Kidney (tissue), 13 donors: ENCODE measurements at regions not wholly inside any gene's neighbourhood (a gene's known extent, or its start where the extent isn't known, plus 50 kb on each side); places are given as distances from the start of the nearest gene placed in this dataset.
"Not testable (repeated sequence)": the region's sequence is repeated elsewhere in the genome, so short reads cannot be mapped to it uniquely, and the experiment has no call there.

Experiments used
- DNase-seq, 5 donors: peaks; one replicate each; pipeline ENCODE4 v3.0.0-alpha.2; 2013 to 2020
- FAIRE-seq: peaks from 2 replicates; lab custom pipeline; 2012; peaks lifted over from hg19 to GRCh38; lab: Jason Lieb, UNC
- H3K27ac ChIP-seq, 2 donors: one replicate each; pipeline ENCODE4 v1.7.0; 2013; ENCODE audit warnings: low read depth in 2 of 2, low read length in 2 of 2, inconsistent platforms in 1 of 2
- H3K27me3 ChIP-seq: one replicate; pipeline ENCODE4 v1.7.1; 2013; ENCODE audit warnings: low read length, inconsistent platforms; ENCODE audit not compliant: control insufficient read depth, insufficient read depth
- H3K36me3 ChIP-seq, 3 donors: one replicate each; pipeline versions ENCODE4 v1.7.0 to v1.7.1; 2013; ENCODE audit warnings: low read length in 3 of 3, control low read depth in 1 of 3, inconsistent platforms in 1 of 3; ENCODE audit not compliant: insufficient read depth in 3 of 3, control insufficient read depth in 2 of 3
- H3K4me1 ChIP-seq, 3 donors: one replicate each; pipeline versions ENCODE4 v1.7.0 to v1.7.1; 2013; ENCODE audit warnings: low read length in 3 of 3, inconsistent platforms in 1 of 3, low read depth in 1 of 3; ENCODE audit not compliant: control insufficient read depth in 2 of 3, insufficient read depth in 2 of 3
- H3K4me3 ChIP-seq, 3 donors: one replicate each; pipeline versions ENCODE4 v1.7.0 to v1.8.1; 2013; ENCODE audit warnings: low read length in 3 of 3, control low read depth in 1 of 3, inconsistent platforms in 1 of 3
- H3K9ac ChIP-seq, 3 donors: one replicate each; pipeline versions ENCODE4 v1.7.0 to v1.7.1; 2013; ENCODE audit warnings: low read length in 3 of 3, control low read depth in 1 of 3, inconsistent platforms in 1 of 3
- H3K9me3 ChIP-seq, 3 donors: one replicate each; pipeline versions ENCODE4 v1.7.0 to v1.7.1; 2013; ENCODE audit warnings: low read length in 3 of 3, control low read depth in 1 of 3, inconsistent platforms in 1 of 3; ENCODE audit not compliant: control insufficient read depth in 2 of 3, insufficient read depth in 1 of 3
- CTCF ChIP-seq: IDR thresholded peaks from 3 replicates; pipeline ENCODE4 v1.5.1; 2012; ENCODE audit warnings: mild to moderate bottlenecking, moderate library complexity, borderline replicate concordance; ENCODE audit not compliant: insufficient read depth; ENCODE audit errors: extremely low read depth
- intact Hi-C: fragments of 100-400 bp; cut with DNase I; formaldehyde crosslinking; loops from one replicate; pipeline ENCODE4 v1.11.1; 2022
- donor health status: control.
- donor health status: control.
- donor health status: control.
- donor health status: control.
- donor health status: control.
- donor health status: DM: yes; HTN: yes; CAD: no.
- donor health status: Normal renal cell carcinoma (clear cell type).

GRCh38 chr9:107832871-107833270 is 343.3 kb upstream of the KLF4 start:
- intact Hi-C loops, result no loop called here
- H3K27ac ChIP-seq, result no peak overlapping the region
- FAIRE-seq, result no peak

GRCh38 chr9:107830479-107830878 is 340.9 kb upstream of the KLF4 start:
- TF ChIP-seq CTCF, result no peak
- no peak overlapping the region for H3K27ac ChIP-seq
- intact Hi-C loops, result no loop called here
- no peaks in the 10 kb centered on the region for H3K9me3 ChIP-seq
- no peak for FAIRE-seq
- H3K9ac ChIP-seq, result no peak overlapping the region
- H3K4me1 ChIP-seq, result no peaks in the 10 kb centered on the region
- H3K27me3 ChIP-seq, result no peaks in the 10 kb centered on the region
- no peak overlapping the region for H3K4me3 ChIP-seq
- no peak for DNase-seq
- H3K36me3 ChIP-seq, result no peaks in the 10 kb centered on the region

More at GRCh38 chr9:107832871-107833270, 343.3 kb upstream of the KLF4 start:
- DNase-seq, result no peak
- no peak for TF ChIP-seq CTCF
- Histone ChIP-seq H3K36me3 (no peaks in the 10 kb centered on the region), H3K4me1 (no peaks in the 10 kb centered on the region), H3K9me3 (no peaks in the 10 kb centered on the region), H3K27me3 (no peaks in the 10 kb centered on the region), H3K9ac (no peak overlapping the region), H3K4me3 (no peak overlapping the region)

GRCh38 chr9:107827884-107828283 is 338.3 kb upstream of the KLF4 start:
- no peaks in the 10 kb centered on the region for H3K4me1 ChIP-seq
- H3K27me3 ChIP-seq, result no peaks in the 10 kb centered on the region
- TF ChIP-seq CTCF, result no peak
- intact Hi-C loops, result no loop called here
- no peaks in the 10 kb centered on the region for H3K36me3 ChIP-seq
- H3K9me3 ChIP-seq, result no peaks in the 10 kb centered on the region
- no peak for DNase-seq
- H3K9ac ChIP-seq, result no peak overlapping the region
- H3K27ac ChIP-seq, result no peak overlapping the region
- no peak for FAIRE-seq
- H3K4me3 ChIP-seq, result no peak overlapping the region

- Histone ChIP-seq H3K4me3 (no peak overlapping the region), H3K27ac (no peak overlapping the region), H3K36me3 (no peaks in the 10 kb centered on the region), H3K9me3 (no peaks in the 10 kb centered on the region), H3K27me3 (no peaks in the 10 kb centered on the region), H3K9ac (no peak overlapping the region), H3K4me1 (no peaks in the 10 kb centered on the region)
- intact Hi-C loops, result no loop called here
- TF ChIP-seq CTCF, result no peak
- DNase-seq (no peak), FAIRE-seq (no peak)
Observed at GRCh38 chr9:107827304-107827703, 337.7 kb upstream of the KLF4 start.

GRCh38 chr9:107826688-107826983 is 337.1 kb upstream of the KLF4 start:
- H3K9ac ChIP-seq, H3K27me3 ChIP-seq, FAIRE-seq, intact Hi-C loops, H3K27ac ChIP-seq, H3K36me3 ChIP-seq, H3K9me3 ChIP-seq, DNase-seq, H3K4me3 ChIP-seq, H3K4me1 ChIP-seq: not testable (repeated sequence)
